SU-DHL-6 (cell line): ENCODE measurements at regions not wholly inside any gene's neighbourhood (a gene's known extent, or its start where the extent isn't known, plus 50 kb on each side); places are given as distances from the start of the nearest gene placed in this dataset.

Source experiments
- EZH2phosphoT487 ChIP-seq: fragments of 200-600 bp; sonication (generic), shearing (Covaris generic); conservative IDR thresholded peaks from 2 replicates; pipeline ENCODE4 v1.6.1; 2018; ENCODE audit warnings: mild to moderate bottlenecking, antibody characterized with exemption, low read length, moderate library complexity, mixed read lengths
- TF ChIP-seq, protein P1 (sequence below): fragments of 200-600 bp; sonication (generic); IDR thresholded peaks from one replicate; pipeline ENCODE4 v1.5.1; 2017; ENCODE audit warnings: antibody characterized with exemption, mild to moderate bottlenecking, low read length, moderate library complexity; ENCODE audit not compliant: insufficient read depth, poor library complexity, severe bottlenecking

DNA sequence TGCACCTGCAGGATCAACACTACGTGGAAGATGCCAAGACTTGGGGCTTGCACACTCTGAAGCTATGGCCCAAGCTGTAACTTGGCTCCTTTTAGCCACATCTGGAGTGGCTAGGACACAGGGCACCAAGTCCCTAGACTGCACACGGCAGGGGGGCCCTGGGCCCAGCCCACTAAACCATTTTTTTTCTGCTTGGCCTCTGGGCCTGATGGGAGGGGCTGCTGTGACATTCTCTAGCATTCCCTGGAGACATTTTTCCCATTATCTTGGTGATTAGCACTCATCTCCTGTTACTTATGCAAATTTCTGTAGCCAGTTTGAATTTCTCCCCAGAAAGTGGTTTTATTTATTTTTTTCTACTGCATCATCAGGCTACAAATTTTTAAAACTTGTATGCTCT is 1080.7 kb downstream of the LRFN5 start:
- TF ChIP-seq, protein P1, sequence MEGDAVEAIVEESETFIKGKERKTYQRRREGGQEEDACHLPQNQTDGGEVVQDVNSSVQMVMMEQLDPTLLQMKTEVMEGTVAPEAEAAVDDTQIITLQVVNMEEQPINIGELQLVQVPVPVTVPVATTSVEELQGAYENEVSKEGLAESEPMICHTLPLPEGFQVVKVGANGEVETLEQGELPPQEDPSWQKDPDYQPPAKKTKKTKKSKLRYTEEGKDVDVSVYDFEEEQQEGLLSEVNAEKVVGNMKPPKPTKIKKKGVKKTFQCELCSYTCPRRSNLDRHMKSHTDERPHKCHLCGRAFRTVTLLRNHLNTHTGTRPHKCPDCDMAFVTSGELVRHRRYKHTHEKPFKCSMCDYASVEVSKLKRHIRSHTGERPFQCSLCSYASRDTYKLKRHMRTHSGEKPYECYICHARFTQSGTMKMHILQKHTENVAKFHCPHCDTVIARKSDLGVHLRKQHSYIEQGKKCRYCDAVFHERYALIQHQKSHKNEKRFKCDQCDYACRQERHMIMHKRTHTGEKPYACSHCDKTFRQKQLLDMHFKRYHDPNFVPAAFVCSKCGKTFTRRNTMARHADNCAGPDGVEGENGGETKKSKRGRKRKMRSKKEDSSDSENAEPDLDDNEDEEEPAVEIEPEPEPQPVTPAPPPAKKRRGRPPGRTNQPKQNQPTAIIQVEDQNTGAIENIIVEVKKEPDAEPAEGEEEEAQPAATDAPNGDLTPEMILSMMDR = no peak
- no peak for TF ChIP-seq EZH2phosphoT487
